ENCODE measurements at regions not wholly inside any gene's neighbourhood (a gene's known extent, or its start where the extent isn't known, plus 50 kb on each side); places are given as distances from the start of the nearest gene placed in this dataset.

- DNase-seq: no peak
Observed at GRCh38 chr10:32169556-32169955, 113.3 kb upstream of the KIF5B start.

DNA sequence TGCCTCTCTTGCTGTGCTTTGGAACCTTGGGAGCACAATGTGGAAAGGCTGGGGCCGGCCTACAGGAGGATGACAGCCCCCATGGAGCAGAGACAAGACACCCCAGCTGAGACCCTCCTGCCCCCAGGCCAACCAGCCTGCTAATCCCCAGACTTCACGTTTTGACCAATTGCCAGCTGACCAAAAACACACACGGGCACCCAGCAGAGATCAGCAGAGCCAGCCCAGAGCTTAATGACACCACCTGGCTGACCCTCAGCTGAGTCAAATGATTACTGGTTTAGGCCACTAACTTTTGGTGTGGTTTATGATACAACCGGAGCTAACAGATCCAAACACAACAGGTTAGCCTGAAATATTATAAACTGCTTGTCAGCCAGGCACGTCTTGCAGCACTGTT is 111.2 kb upstream of the KIF5B start:
- no peak for DNase-seq

GRCh38 chr10:32166365-32166764 is 110.1 kb upstream of the KIF5B start:
- no peak for DNase-seq

GRCh38 chr10:32163762-32164148 is 107.5 kb upstream of the KIF5B start:
- no peak for DNase-seq

DNA sequence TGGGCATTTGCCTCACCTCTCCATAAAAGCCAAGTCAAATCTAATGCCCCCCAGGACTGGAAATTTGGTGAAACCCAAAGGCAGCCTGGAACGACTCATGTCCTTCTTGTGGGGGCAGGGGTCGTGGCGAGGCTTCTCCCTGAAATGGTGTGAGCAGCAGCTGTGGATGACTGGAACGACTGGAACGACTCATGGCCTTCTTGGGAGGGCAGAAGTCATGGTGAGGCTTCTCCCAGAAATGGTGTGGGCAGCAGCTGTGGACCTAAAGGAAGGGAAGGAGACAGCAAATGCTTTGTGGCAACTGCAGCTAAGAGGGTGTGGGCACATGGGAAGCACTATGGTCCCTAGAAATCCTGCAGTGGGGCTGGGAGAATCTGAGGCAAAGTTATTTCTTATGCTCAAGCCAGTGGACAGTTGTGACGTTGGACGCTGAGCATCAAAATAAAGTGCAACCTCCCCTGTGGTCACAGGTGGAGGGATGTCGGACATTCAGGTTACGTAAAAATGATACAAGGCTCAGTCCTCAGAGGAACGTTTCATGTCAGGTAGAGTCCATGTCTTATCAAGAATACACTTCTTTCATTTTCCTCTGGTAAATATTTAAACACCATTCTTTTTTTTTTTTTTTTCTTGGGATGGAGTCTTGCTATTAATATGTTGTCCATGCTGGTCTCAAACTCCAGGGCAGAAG is 107.0 kb upstream of the KIF5B start:
- no peak for DNase-seq

DNA sequence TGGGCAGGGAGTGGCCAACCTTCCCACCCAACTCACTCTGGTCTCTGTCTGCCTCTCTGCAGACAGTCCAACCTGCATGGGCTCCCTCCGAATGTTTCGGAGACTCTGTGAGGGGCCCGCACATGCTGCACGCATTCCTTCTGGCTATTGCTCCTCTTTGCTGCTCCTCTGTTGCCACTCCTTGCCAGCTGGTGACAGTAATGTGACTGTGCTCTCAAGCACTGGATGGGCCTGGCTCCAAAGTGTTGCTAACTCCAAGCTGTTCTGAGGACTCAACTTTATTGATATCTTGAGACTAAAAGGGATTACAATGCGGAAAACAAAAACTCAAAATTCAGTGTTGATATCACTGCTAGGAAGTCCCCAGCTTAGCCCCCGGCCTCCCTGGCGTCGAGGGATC is 105.4 kb upstream of the KIF5B start:
- no peak for DNase-seq

DNA sequence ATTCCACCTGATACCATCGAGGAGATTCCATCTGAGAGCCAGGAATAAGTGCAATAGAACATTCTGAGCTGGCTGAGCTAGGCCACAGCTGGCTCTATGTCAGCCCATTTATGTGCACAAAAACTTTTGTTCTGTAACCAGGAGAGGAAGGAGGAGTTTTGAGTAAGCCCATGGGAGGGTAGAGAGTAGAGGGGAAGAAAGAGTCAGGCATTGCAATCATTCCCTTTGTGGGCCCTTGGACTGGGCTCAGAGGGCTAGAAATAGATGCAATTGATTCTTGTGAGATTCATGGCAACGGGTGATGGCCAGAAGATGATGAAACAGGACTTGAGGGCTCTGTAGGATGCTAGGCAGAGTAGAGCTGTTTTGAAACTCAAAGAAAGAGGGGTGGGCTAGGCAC is 104.6 kb upstream of the KIF5B start:
- DNase-seq: no peak

DNA sequence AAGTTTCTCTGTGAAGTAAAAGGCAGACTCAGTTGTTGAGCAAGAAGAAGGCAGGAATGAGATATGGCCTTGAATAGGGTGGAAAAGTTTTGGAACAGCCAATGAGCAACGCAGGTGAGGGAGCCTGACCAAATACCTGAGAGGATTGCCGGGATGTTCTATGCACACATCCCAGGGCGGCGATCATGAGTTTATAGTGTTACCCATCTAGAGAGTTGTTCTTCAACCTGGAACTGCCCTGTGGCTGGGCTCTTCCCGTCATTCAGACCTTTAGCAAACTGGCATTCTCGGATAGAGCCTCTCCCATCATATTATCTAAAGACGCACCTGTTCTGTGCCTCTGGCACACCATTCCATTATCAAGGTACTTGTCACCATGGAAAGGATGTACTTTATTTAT is 103.0 kb upstream of the KIF5B start:
- DNase-seq: no peak

- no peak for DNase-seq
Observed at GRCh38 chr10:32156031-32156495, 99.8 kb upstream of the KIF5B start.

DNA sequence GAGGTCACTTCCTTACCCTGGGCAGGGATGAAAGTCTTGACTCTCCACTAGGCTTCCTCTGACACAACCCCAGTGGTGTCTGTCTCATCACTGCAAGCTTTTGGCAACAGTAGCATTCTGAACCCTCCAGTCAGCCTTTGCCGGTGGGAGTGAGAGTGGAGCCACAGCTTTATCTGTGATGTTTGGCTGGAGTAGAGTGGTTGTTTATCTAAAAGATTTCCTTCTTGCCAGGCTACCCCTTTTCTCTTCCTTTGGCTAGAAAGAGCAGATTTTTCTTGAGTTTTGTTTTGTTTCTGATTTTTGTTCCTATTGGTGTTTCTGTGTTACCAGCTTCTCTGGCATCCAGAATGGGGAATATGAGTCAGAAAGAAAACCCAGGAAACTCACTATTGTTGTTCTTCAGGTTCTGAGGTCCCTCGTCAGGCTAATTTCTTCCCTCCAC is 98.9 kb upstream of the KIF5B start:
- DNase-seq: no peak

- no peak for DNase-seq
Observed at GRCh38 chr10:32153931-32154330, 97.7 kb upstream of the KIF5B start.

DNA sequence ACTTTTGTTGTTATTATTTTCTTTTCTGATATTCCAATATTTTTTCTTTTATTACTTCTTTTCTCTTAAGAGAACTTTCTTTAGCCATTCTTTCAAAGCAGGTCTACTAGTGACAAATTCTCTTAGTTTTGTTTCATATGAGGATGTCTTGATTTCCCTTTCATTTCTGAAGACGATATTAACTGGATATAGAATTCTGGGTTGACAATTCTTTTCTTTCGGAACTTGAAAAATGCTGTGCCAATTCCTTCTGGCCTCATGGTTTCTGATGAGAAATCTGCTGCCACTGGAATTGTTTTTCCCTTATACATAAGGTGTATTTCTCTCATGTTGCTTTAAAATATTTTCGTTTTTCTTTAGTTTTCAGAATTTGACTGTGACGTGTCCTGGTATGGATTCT is 97.0 kb upstream of the KIF5B start:
- DNase-seq: no peak

DNA sequence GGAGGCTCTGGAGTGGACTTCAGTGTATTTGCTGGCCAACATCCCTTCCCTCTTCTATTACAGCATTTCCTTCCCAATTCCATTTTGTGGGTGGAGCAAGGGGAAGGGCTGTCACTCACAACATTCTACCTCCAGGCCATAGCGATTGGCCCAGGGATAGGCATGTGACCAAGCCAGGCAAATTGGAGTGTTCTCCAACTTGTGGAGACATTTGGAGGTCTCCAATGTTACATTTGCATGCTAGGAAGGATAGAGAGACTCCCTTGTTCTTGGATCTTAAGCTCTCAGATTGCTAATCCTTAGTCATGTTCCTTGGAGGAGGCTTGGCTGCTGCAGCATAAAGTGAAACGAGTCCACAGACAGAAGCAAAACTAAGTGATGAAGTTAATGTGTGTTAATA is 95.6 kb upstream of the KIF5B start:
- no peak for DNase-seq

GRCh38 chr10:32150532-32151101 is 94.4 kb upstream of the KIF5B start:
- no peak for DNase-seq

- DNase-seq: no peak
Observed at GRCh38 chr10:32149252-32149955, 93.2 kb upstream of the KIF5B start.

DNA sequence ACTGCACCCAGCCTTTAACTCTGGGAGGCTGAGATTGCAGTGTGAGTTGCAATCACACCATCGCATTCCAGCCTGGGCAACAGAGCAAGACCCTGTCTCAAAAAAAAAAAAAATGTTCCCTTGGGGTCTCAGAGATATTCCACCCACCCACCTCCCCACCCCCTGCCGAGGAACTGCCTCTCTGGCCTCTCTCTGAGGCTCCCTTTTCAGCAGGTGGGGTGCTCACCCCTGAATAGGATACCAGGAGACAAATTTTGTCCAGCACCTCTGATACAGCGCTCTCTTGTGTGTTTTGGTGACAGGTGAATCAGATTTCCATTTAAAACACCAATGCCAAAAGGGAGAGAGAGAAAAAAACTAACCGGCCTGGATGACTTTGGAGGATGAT is 92.6 kb upstream of the KIF5B start:
- DNase-seq: no peak

DNA sequence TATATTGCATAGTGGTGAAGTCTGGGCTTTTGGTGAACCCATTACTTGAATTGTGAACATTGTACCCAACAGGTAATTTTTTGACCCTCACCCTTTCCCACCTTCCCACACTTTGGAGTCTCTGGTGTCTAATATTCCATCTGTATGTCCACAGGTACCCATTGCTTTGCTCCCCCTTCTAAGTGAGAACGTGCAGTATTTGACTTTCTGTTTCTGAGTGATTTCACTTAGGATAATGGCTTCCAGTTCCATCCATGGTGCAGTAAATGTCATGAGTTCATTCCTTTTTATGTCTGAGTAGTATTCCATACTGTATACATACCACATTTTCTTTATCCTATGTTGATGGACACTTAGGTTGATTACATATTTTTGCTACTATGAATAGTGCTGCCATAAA is 91.5 kb upstream of the KIF5B start:
- no peak for DNase-seq

GRCh38 chr10:32146166-32146565 is 89.9 kb upstream of the KIF5B start:
- no peak for DNase-seq

- DNase-seq: no peak
Observed at GRCh38 chr10:32144817-32145688, 88.8 kb upstream of the KIF5B start.

GRCh38 chr10:32143302-32143847 is 87.2 kb upstream of the KIF5B start:
- DNase-seq: no peak

DNA sequence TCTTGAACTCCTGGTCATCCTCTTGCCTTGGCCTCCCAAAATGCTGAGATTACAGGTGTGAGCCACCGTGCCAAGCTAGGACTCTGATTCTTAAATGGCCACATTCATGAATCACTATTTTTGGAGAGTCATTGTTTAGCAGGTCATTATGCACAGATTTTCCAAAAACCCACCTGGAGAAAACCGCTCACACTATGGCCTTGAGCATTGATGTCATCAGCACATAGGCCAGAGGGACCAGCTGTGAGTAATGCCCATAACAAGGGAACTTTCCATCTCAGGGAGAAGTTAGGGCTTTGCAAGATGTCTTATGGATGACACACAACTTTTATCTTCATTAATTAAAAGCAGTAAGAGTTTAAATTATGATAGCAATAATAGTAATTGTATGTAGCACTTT is 86.4 kb upstream of the KIF5B start:
- DNase-seq: no peak

DNA sequence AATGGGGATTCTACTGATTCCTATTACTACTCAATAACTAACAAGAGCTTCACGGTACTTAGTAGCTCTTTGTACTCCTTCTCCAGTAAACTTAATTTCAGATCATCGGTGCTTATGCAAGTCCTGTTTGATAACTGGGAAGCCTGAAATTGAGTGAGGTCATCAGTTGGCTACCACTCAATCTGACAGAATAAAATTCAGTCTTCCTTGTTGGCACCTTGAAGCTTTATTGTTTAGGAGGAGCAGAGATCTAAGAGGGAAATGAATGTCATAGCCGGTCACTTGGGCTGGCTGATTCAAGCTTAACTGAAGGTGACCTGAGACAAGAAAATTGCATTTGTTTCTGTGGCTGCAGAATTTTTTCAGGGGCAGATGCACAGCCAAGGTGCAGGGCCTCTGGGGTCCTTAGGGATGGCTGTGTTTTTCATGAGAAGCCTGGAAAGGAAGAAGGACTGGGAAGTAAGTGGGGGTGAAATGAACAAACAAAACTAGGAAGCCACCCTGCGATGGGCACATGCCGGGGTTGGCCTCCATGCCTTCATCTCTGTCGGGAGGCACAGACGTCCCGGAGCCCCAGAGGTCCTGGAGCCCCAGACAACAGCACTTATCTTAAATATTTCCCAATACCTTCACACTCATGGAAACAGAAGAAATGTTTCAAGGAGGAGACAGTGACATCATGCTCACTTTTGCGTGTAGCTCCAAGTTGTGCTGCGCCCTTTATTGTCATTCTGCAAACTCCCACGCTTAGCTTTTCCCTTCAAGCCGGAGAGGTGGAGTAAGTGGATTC is 85.0 kb upstream of the KIF5B start:
- DNase-seq: no peak

Data from activated CD8-positive, alpha-beta memory T cell treated with anti-CD3 and anti-CD28 coated beads, Interleukin-2, amount 50 U/mL, for 4 hours (primary cell).